ENCODE measurements at regions not wholly inside any gene's neighbourhood (a gene's known extent, or its start where the extent isn't known, plus 50 kb on each side); places are given as distances from the start of the nearest gene placed in this dataset.

DNA sequence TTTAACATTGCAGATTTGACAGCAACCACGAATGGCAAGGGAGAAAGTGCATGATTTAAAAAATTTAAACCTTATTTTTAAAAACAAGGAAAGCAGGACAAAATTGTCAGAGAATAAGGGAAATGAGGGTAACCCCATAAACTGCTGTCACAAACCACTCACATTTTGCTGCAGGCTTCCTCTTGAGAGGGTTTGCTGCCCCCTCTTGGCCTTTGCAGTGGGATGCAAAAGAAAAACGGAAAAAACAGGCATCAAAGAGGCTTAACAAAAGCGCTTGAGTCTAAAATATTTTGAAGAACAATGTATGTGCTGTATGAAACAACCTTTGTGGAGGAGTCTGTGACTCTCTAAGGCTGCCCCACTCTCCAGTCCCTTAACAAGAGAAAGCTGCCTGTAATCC, 91.6 kb downstream of the TMX3 start:
- H3K36me3 Mint-ChIP-seq (ENCODE audit: low read depth), result no peaks in the 10 kb centered on the region
- no peak overlapping the region for H3K27ac Mint-ChIP-seq
- H3K9me3 Mint-ChIP-seq, result no peaks in the 10 kb centered on the region
- no peaks in the 10 kb centered on the region for H3K27me3 Mint-ChIP-seq (ENCODE audit: low read depth)
- intact Hi-C loops (cut with micrococcal nuclease), result loop anchor here (5.0 kb wide), 1 partner anchor 1406 kb away; no protein-coding TSS in a partner anchor
- H3K4me1 Mint-ChIP-seq (ENCODE audit: low read depth), result no peaks in the 10 kb centered on the region
- no peak for DNase-seq (ENCODE audit: low spot score)
- no peak overlapping the region for H3K4me3 Mint-ChIP-seq (ENCODE audit: low read depth)

- H3K9me3 Mint-ChIP-seq, result no peaks in the 10 kb centered on the region
- no peak overlapping the region for H3K27ac Mint-ChIP-seq
- intact Hi-C loops (cut with micrococcal nuclease), result no loop called here
- H3K27me3 Mint-ChIP-seq (ENCODE audit: low read depth), result no peaks in the 10 kb centered on the region
- no peaks in the 10 kb centered on the region for H3K4me1 Mint-ChIP-seq (ENCODE audit: low read depth)
- no peaks in the 10 kb centered on the region for H3K36me3 Mint-ChIP-seq (ENCODE audit: low read depth)
- no peak for DNase-seq (ENCODE audit: low spot score)
- no peak overlapping the region for H3K4me3 Mint-ChIP-seq (ENCODE audit: low read depth)
Observed at GRCh38 chr18:68611311-68611710, 103.6 kb downstream of the TMX3 start.

- H3K27ac Mint-ChIP-seq, result no peak overlapping the region
- intact Hi-C loops (cut with micrococcal nuclease), result no loop called here
- H3K4me1 Mint-ChIP-seq (ENCODE audit: low read depth), result no peaks in the 10 kb centered on the region
- no peak for DNase-seq (ENCODE audit: low spot score)
- H3K9me3 Mint-ChIP-seq, result no peaks in the 10 kb centered on the region
- no peaks in the 10 kb centered on the region for H3K36me3 Mint-ChIP-seq (ENCODE audit: low read depth)
- H3K27me3 Mint-ChIP-seq (ENCODE audit: low read depth), result no peaks in the 10 kb centered on the region
- H3K4me3 Mint-ChIP-seq (ENCODE audit: low read depth), result no peak overlapping the region
Observed at GRCh38 chr18:68608851-68609490, 105.9 kb downstream of the TMX3 start.

GRCh38 chr18:68607852-68608251, 107.1 kb downstream of the TMX3 start:
- no peak for DNase-seq (ENCODE audit: low spot score)
- Mint-ChIP-seq H3K27ac (no peak overlapping the region), H3K9me3 (no peaks in the 10 kb centered on the region), H3K4me1 (ENCODE audit: low read depth) (no peaks in the 10 kb centered on the region), H3K36me3 (ENCODE audit: low read depth) (no peaks in the 10 kb centered on the region), H3K27me3 (ENCODE audit: low read depth) (no peaks in the 10 kb centered on the region), H3K4me3 (ENCODE audit: low read depth) (no peak overlapping the region)
- intact Hi-C loops (cut with micrococcal nuclease), result no loop called here

GRCh38 chr18:68604256-68604655, 110.7 kb downstream of the TMX3 start:
- H3K9me3 Mint-ChIP-seq, result no peaks in the 10 kb centered on the region
- intact Hi-C loops (cut with micrococcal nuclease), result no loop called here
- DNase-seq (ENCODE audit: low spot score), result no peak
- no peak overlapping the region for H3K27ac Mint-ChIP-seq
- H3K4me1 Mint-ChIP-seq (ENCODE audit: low read depth), result no peaks in the 10 kb centered on the region
- H3K4me3 Mint-ChIP-seq (ENCODE audit: low read depth), result no peak overlapping the region
- H3K27me3 Mint-ChIP-seq (ENCODE audit: low read depth), result no peaks in the 10 kb centered on the region
- no peaks in the 10 kb centered on the region for H3K36me3 Mint-ChIP-seq (ENCODE audit: low read depth)

- no peaks in the 10 kb centered on the region for H3K27me3 Mint-ChIP-seq (ENCODE audit: low read depth)
- intact Hi-C loops (cut with micrococcal nuclease), result no loop called here
- H3K36me3 Mint-ChIP-seq (ENCODE audit: low read depth), result no peaks in the 10 kb centered on the region
- H3K4me3 Mint-ChIP-seq (ENCODE audit: low read depth), result no peak overlapping the region
- H3K4me1 Mint-ChIP-seq (ENCODE audit: low read depth), result no peaks in the 10 kb centered on the region
- H3K27ac Mint-ChIP-seq, result no peak overlapping the region
- no peaks in the 10 kb centered on the region for H3K9me3 Mint-ChIP-seq
- no peak for DNase-seq (ENCODE audit: low spot score)
Observed at GRCh38 chr18:68596016-68596415, 118.9 kb downstream of the TMX3 start.

DNA sequence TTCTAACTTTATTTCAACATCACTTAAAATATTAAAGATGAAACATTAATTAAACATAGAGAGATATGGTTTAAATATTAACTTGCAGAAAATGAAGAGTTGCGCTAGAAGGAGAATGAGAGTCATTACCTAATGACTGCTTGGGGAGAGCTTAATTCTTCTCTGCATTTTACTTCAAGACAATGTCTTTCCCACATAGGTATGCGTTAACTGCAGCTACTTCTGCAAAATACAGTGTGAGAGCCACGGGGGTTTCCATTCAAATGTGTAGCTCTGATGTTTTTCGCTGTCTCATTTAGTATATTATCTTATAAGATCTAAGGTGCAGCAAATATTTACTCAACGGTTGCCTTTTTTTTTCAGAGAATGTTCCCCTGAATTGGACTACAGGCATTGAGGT, 126.7 kb downstream of the TMX3 start:
- Mint-ChIP-seq H3K36me3 (ENCODE audit: low read depth) (no peaks in the 10 kb centered on the region), H3K4me3 (ENCODE audit: low read depth) (no peak overlapping the region), H3K27me3 (ENCODE audit: low read depth) (no peaks in the 10 kb centered on the region), H3K27ac (no peak overlapping the region), H3K9me3 (no peaks in the 10 kb centered on the region), H3K4me1 (ENCODE audit: low read depth) (no peaks in the 10 kb centered on the region)
- intact Hi-C loops (cut with micrococcal nuclease), result no loop called here
- no peak for DNase-seq (ENCODE audit: low spot score)

GRCh38 chr18:68583685-68584084, 131.2 kb downstream of the TMX3 start:
- no peak overlapping the region for H3K4me3 Mint-ChIP-seq (ENCODE audit: low read depth)
- no peaks in the 10 kb centered on the region for H3K27me3 Mint-ChIP-seq (ENCODE audit: low read depth)
- H3K4me1 Mint-ChIP-seq (ENCODE audit: low read depth), result no peaks in the 10 kb centered on the region
- intact Hi-C loops (cut with micrococcal nuclease), result no loop called here
- no peak overlapping the region for H3K27ac Mint-ChIP-seq
- H3K9me3 Mint-ChIP-seq, result no peaks in the 10 kb centered on the region
- H3K36me3 Mint-ChIP-seq (ENCODE audit: low read depth), result no peaks in the 10 kb centered on the region
- no peak for DNase-seq (ENCODE audit: low spot score)

DNA sequence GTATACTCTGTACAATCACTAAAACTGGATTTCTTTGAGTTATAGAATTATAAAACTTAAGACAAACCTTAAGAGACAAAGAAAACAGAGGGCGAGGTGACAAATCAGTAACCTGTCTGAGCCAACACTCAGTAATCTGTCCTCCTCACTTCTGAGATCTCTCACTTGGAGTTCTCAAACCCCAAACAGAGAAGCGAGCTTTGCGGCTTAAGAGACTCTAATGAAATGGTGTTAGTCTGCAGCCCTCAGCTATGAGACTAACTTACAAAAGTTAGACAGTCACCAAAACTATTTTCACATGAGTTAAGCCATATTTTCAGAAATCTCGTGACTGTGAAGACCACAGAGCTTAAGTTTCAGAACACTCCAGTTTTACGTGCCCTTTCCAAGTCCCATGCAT, 140.6 kb downstream of the TMX3 start:
- Mint-ChIP-seq H3K4me3 (ENCODE audit: low read depth) (no peak overlapping the region), H3K36me3 (ENCODE audit: low read depth) (no peaks in the 10 kb centered on the region), H3K9me3 (no peaks in the 10 kb centered on the region), H3K4me1 (ENCODE audit: low read depth) (no peaks in the 10 kb centered on the region), H3K27me3 (ENCODE audit: low read depth) (no peaks in the 10 kb centered on the region), H3K27ac (no peak overlapping the region)
- no peak for DNase-seq (ENCODE audit: low spot score)
- intact Hi-C loops (cut with micrococcal nuclease), result no loop called here

DNA sequence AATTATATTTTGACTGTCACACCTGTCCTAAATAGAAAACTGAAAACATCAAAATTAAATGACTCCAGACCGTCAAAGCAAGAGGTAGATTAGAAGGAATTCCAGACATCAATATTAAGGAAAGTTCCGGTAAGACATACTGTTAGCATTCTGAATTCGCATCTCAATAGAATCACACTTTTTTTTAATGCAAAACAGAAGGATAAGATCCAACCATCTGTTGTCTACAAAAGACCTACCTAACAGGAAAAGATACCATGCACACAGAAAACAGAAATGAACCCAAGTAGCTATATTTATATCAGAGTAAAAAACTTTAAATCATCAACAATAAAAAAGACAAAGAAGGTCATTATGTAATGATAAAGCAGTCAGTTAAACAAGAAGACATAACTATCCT, 145.0 kb downstream of the TMX3 start:
- Mint-ChIP-seq H3K36me3 (ENCODE audit: low read depth) (no peaks in the 10 kb centered on the region), H3K4me1 (ENCODE audit: low read depth) (no peaks in the 10 kb centered on the region), H3K4me3 (ENCODE audit: low read depth) (no peak overlapping the region), H3K27ac (no peak overlapping the region), H3K27me3 (ENCODE audit: low read depth) (no peaks in the 10 kb centered on the region), H3K9me3 (no peaks in the 10 kb centered on the region)
- intact Hi-C loops (cut with micrococcal nuclease), result no loop called here
- no peak for DNase-seq (ENCODE audit: low spot score)

GRCh38 chr18:68568364-68569155, 146.3 kb downstream of the TMX3 start:
- Mint-ChIP-seq H3K27ac (no peak overlapping the region), H3K36me3 (ENCODE audit: low read depth) (no peaks in the 10 kb centered on the region), H3K4me1 (ENCODE audit: low read depth) (no peaks in the 10 kb centered on the region), H3K4me3 (ENCODE audit: low read depth) (no peak overlapping the region), H3K9me3 (no peaks in the 10 kb centered on the region), H3K27me3 (ENCODE audit: low read depth) (no peaks in the 10 kb centered on the region)
- intact Hi-C loops (cut with micrococcal nuclease), result no loop called here
- no peak for DNase-seq (ENCODE audit: low spot score)

- H3K27me3 Mint-ChIP-seq (ENCODE audit: low read depth), result no peaks in the 10 kb centered on the region
- no peak overlapping the region for H3K27ac Mint-ChIP-seq
Observed at GRCh38 chr18:68566991-68567390, 147.9 kb downstream of the TMX3 start.

DNA sequence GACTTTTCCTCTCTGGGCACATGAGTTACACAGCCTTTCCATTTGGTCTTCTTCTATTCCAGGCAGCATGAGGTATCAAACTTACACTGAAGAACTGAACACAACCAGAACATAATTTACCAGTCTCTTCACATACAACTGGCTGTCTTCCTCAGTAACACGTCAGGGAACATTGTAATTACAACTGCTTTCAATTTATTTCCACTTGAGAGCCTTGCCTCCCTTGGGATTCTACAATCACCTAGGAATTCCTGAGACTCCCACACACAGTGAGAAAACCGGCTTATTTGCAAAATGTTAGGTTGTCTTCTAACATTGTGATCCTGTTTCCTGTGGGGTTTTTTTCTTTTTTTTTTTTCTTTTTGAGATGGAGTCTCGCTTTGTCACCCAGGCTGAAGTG, 149.9 kb downstream of the TMX3 start:
- intact Hi-C loops (cut with micrococcal nuclease), result no loop called here
- no peak for DNase-seq (ENCODE audit: low spot score)
- Mint-ChIP-seq H3K27ac (no peak overlapping the region), H3K36me3 (ENCODE audit: low read depth) (no peaks in the 10 kb centered on the region), H3K9me3 (no peaks in the 10 kb centered on the region), H3K4me3 (ENCODE audit: low read depth) (no peak overlapping the region), H3K27me3 (ENCODE audit: low read depth) (no peaks in the 10 kb centered on the region), H3K4me1 (ENCODE audit: low read depth) (no peaks in the 10 kb centered on the region)

More at GRCh38 chr18:68566991-68567390, 147.9 kb downstream of the TMX3 start:
- no peak for DNase-seq (ENCODE audit: low spot score)
- H3K9me3 Mint-ChIP-seq, result no peaks in the 10 kb centered on the region
- no peaks in the 10 kb centered on the region for H3K36me3 Mint-ChIP-seq (ENCODE audit: low read depth)
- intact Hi-C loops (cut with micrococcal nuclease), result no loop called here
- H3K4me1 Mint-ChIP-seq (ENCODE audit: low read depth), result no peaks in the 10 kb centered on the region
- H3K4me3 Mint-ChIP-seq (ENCODE audit: low read depth), result no peak overlapping the region

Measured in activated T-helper 2 cell treated with anti-CD3 and anti-CD28 coated beads, Interferon-gamma antibody, Interleukin-2, Interleukin-4, amounts not matched to agents 10 μg/mL and 5 μg/mL and 100 μg/mL, durations not matched to agents 14 hours and 24 hours and 36 hours (primary cell).